Stimulated activated CD4-positive, alpha-beta T cell treated with anti-CD3 and anti-CD28 coated beads, TNF-alpha, amount 100 ng/mL, for 24 hours (primary cell): ENCODE measurements at regions not wholly inside any gene's neighbourhood (a gene's known extent, or its start where the extent isn't known, plus 50 kb on each side); places are given as distances from the start of the nearest gene placed in this dataset.

ENCODE experiments used
- DNase-seq, 3 experiments: peaks; one replicate each; pipeline ENCODE4 v3.0.0-alpha.2; 2020; ENCODE audit warnings: low read depth in 3 of 3

DNA sequence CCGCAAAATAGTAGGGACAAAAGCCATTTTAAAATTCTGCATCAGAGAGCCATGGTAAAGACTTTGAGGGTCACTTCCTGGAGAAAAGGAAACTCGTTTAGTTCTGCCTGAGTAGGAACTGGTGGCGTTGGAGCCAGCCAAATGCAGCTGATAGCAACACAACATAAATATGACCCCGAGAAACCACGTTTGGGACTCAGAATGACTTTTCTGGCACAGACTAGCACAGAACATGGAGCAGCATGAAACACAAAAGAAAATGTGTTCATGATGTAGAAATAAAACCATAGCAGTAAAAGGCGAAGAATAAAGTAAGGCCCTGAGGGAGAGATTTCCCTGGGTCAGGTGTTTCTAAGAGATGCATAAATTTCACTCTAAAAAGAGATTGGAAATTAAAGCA lies 149.2 kb upstream of the KLHL29 start:
- no peak for DNase-seq

DNA sequence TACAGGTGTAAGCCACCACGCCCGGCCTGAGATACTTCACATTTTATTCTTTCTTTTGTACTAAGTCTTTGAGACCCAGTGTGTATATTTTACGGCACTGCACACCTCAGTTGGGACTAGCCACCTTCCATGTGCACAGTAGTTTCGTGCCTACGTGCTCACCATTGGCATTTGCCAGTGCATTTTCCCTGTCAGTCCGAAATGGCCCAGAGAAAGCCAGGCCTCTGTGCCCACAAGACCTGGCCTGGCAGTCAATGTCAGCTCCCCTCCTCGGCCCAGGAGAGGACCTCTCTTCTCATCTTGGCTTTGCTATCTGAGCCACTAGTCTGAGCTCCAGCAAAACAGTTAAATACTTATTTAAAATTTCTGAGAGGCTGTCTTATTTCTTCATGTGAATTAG lies 147.8 kb upstream of the KLHL29 start:
- no peak for DNase-seq

DNA sequence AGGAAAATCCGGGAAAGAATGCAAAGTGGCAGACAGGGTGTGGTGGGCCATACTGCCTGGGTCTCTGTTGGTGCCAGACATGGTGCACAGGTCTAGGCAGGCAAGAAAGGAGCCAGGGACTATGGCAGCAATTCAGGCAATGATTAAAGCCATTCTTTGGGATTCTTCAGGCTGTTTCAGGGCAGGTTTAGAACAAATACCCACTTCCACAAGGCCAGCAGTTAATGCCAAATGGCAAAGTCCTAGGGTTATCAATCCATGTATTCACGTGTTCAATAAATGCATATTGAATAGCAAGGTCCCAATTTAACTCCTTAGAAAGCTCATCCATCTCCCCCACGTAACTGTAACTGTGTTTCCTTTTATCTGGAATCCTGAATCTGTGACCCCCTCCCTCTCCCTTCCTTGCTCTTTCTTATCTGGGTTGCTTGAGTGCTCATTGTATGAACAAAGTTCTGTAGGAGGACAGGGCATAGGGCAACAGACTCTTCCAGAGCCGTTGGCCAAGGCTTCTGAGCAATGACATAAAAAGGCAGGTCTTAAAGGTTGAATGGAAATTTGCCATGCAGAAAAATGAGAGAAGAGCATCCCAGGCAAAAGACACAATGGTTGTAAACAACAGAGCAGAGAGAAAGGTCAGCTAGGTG lies 146.8 kb upstream of the KLHL29 start:
- no peak for DNase-seq

DNA sequence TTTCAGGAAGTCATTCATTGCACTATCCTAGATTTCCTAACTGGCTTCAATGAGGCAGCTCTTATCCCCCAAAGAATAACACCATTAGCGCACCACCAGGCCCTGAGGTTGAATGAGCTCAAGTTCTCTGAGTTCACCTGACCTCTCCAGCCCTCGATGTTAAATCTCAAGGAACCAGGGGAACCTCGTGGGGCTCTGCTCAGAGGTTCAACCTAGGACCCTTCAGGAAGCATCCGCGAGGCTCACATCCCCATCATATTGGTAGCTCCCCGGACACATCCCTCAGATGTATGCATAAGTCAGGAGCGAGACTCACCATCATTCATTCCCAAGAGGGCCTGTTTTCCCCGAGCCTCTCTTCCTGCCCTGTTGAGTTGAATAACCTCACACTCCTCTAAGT lies 145.6 kb upstream of the KLHL29 start:
- no peak for DNase-seq

DNA sequence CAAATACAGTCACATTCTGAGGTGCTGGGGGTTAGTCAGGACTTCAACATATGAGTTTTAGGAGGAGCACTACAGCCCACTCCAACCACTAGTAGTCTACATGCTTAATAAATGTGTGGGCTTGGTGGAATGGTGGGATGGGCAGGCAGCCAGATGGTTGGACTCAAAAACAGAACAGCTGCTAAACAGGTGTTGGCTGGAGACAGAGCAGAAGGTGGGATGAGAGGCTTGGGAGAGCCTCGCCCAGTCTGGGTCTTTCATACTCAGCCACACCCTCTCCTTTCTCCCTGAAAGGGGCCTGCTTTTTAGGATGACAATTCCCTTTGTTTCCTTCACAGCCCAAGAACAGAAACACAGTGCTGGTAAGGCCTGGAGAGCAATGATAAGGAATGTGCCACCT lies 143.9 kb upstream of the KLHL29 start:
- no peak for DNase-seq

DNA sequence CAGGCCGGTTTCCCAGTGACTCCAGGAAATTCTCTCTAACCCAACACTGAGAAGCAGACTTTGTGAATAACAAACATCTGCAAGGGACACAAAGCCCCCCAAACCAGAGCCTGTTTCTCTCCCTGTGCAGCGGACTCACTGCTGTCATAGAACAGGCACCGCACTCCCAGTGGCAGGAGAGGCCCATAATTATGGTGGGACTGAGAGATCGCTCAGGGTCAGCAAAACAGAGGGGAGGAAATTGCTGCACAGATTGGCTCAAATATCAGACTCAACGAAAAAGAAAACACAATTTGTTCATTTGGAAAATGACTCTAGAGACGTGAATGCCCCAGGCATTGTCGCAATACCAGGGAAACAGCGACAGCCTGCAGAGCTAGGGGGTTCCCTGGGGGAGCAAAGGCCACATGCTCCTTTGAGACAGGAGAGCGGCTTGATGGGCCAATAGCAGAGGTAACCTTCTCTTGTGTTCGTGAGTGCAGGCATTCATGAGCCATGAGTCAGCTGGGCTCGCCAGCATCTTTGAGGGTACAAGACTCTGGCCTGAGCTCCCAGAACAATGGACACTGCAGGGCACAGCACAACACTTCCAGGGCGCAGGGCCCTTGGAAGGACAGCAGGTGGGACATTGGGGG lies 143.3 kb upstream of the KLHL29 start:
- no peak for DNase-seq

DNA sequence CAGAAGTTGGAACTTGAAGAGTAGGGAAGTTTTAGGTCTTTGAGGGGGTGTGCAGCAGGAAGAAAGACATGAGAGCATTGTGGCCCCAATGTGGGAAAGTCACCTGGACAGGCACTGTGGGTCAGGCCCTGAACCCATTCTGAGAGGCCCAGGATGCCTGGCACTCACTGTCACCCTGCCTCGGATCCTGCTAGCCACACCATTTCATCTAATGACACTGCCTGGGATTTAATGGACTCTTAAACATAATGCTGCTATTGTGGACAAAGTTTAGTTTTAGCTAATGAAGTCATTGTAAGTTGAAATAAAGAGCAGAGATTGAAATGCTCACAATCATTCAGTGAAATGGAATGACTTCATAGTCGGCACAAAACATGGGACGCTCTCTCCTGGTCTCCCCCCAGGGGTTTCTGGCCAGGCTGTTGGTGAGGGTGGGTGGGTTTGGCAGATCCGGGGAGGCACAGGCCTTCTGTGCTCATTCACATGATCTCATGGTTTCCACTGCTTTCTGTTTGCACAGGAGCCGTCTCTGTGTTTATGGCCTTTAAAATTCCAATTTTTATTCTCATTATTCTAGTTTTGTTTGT lies 141.8 kb upstream of the KLHL29 start:
- no peak for DNase-seq

DNA sequence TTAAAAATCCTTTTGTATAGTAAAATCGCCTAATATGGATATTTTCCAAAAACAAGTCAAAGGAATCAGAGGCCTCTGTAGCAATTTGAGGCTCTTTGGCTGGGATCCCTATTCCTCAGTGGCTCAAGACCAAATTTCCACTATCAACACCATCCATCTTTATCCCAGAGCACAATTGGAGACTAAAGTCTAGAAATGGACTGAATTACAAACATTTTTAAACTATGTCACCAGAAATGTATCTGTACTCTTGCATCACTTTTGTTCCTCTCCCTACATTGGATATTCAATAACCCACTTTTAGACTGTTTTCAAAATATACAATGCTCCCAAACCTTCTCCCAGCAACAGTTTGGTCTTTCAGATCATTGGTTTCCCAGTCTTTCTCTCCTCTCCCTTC lies 140.4 kb upstream of the KLHL29 start:
- DNase-seq: no peak

DNA sequence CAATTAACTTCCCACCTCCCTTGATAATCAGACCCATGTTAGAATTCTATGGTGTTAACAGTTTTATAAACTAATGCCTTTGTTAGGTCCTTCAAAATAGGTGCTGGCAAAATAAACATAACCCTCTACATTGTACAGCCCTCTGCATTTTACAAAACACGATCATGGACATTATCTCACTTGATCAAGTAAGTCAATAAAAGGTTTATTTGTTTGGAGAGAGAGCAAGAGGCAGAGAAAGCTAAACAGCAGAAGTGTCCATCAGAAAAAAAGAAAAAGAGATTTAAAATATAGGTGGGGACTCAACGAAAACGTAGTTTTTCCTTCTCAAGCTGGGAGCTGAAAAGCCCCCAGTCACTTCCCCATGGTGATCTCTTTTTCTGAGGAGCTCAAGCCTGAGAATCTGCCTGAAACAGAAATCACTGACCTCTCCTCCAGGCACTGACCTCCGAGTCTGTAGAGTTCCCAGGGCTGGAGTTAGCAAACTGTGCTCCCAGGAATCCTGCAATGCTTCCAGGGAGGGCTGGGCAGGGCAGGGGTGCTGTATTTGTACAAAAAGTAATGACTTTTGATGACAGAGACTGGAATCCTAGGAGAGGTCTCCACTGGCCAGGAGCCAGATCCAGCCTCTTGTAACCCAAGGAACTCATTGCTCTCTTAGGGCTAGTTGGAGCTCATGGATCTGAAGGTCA lies 137.8 kb upstream of the KLHL29 start:
- DNase-seq: no peak

DNA sequence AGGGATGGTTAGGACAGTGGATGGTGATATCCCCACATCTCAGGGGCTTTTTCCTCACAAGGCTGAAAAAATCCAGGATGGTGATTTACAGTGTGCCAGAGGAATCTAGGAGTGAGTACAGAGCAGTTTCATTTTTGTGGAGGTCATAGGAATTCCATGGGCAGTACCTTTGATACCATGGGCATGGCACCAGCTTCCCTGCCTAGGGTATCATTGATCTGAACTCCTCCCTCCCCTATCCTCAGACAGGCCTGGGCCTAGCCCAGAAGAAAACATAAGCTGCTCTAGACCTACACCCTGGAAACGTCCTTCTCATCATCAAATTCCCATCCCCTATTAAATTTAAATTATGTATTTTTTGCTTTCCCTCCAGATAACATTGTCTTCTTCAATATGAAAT lies 136.3 kb upstream of the KLHL29 start:
- no peak for DNase-seq

DNA sequence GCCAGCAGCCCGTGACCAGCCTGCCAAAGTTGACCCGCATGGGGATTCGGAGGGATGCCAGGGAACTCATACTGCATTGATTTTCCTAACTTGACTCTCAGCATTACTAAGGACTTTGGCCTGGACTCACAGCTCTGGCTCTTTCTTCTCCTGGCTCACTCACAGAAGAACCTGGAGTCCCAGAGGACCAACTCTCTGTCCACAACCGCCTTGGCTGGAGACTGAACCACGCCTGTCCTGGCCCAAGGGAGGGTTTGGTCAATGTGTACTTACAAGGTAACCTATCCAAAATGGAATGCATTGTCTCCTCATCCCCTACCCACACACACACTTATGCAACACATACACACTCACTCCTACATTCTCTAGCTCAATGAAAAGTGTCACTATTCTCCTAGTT lies 135.6 kb upstream of the KLHL29 start:
- DNase-seq: no peak

DNA sequence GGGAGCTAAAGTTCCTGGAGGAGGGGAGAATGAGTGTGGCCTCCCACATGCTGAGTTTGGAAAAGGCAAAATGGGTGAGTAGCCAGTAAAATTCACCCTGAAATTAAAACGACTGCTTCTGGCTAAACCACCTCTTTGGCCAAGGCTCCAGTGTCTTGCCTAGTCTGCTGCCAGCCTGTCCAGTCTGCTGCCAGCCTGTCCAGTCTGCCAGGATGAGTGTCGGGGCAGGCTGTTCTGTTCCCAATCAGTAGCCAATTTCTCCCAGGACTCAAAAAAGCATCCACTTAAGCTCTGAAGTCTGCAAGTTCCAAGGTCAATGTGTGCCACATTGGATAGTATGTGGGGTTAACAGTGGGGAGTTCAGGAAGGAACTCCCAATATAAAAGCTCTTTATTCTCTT lies 134.6 kb upstream of the KLHL29 start:
- DNase-seq: no peak

DNA sequence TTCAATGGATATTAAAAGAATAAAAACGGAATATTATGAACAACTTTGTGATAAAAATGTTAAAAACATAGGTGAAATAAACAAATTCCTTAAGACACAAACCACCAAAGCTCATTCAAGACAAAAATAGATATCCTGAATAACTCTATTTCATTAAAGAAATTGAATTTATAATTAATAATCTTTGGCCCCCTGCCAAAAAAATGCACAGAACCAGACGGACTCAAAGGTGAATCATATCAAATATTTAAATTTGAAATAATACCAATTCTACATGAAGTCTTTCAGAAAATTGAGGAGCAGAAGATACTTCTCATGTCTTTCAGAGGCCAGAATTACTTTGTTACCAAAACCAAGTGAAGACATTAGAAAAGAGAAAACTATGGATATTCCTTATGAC lies 128.3 kb upstream of the KLHL29 start:
- DNase-seq: no peak

DNA sequence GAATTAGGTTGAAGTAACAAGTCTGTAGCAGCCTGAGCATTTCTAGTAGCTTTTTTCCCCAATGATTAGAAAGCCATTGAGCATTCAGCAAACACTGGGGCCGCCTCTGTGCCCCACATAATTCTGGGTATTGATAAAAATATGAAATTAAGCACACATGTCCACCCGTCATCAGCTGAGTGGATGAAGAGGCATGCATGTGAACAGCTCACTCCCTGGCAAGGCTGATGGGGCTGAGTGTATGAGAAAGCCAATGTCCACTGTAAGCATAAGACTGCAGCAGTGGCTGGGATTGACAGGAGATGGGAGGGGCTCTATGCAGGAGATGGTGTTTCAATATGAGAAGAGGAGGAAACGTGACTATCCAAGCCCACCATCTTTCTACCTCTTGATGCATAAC lies 124.4 kb upstream of the KLHL29 start:
- DNase-seq: no peak

DNA sequence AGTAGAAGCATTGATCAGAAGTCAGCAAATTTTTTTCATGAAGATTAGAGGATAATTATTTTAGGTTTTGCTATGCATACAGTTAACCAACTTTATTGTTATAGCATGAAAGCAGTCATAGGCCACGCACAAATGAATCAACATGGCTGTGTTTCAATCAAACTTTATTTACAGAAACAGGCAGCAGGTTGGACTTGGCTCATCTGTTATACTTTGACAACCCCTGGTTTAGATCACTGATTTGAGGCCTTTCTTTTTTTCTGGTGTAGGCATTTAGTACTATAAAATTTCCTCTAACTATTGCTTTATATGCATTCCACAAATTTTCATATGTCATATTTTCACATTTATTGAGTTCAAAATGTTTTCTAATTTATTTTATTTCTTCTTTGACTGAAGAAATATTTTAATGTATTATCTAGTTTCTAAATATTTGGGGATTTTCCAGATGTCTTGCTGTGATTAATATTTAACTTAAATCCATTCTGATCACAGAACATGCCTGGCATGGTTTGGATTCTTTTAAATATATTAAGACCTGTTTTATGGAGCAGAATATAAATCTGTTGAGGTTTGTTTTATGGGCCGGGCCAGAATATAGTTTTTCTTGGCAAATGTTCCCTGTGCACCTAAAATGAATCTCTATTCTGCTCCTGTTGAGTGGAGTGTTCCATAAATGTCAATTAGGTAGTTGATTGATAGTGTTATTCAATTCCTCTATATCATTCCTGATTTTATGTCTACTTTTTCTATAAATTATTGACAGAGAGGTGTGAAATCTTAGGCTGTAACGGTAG lies 116.3 kb upstream of the KLHL29 start:
- no peak for DNase-seq

DNA sequence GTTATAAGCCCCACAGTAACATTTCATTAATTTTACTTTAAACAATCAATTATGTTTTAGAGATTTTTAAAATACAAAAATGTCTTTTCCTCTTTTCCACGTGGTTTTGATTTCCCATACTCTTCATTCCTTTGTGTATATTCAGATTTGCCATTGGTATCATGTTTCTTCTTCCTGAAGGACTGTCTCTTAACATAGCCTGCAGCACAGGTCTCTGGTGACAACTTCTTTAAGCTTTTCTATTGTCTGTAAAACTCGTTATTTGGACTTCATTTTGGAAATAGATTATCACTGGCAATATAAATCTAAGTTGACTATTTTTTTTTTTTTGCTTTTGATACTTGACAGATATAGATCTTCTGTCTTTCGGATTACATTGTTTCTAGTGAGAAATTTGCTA lies 115.2 kb upstream of the KLHL29 start:
- no peak for DNase-seq

DNA sequence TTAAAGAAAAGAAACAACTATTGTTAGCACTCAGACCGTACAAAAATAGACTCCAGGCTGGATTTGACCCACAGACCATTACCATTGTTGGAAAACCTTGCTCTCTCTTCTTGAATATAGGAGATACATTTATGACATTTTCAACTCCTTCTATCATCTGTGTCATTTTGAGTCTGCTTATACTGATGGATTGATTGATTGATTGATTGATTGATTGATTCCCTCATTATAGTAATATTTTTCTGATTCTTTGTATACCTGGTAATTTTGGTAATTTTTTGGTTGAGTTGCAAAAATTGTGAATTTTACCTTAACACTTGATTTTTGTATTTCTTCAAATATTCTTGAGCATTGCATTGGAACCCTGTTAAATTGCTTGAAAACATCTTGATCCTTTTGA lies 114.2 kb upstream of the KLHL29 start:
- DNase-seq: no peak

DNA sequence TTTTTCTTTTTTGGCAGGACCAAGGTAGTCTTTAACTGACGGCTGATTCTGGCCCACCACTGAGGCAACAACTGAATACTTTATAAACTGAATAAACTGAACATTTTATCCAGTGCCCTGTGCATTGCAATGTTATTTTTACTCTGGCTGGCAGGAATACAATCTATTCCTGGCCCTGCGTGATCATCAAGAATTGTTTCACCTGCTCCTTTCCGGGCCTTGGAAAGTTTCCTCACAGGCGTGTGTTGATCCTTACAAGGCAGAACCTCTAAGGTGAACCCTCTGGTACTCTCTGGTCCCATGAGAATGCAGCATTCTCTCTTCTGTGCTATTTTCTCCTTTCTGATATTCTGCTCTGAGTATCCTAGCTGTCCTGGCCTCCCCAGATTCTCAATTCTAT lies 113.7 kb upstream of the KLHL29 start:
- DNase-seq: no peak

DNA sequence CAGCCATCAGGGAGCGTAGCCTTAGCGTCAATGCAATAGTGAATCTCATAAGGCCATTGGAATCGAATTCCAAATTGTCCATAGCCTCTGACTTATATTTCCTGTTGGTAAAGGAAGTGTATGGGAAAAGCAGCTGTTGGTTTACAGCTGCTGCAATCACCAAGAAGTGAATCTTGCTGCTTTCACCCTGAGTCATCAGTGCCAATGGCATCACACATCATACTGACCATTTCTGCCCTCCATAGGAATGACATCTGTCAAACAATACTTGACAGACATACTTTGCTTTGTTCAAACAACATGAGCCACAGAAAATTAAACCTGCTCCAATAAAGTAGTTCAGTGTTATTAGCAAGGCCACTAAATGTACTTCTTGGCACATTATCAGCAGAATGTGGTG lies 111.2 kb upstream of the KLHL29 start:
- no peak for DNase-seq

DNA sequence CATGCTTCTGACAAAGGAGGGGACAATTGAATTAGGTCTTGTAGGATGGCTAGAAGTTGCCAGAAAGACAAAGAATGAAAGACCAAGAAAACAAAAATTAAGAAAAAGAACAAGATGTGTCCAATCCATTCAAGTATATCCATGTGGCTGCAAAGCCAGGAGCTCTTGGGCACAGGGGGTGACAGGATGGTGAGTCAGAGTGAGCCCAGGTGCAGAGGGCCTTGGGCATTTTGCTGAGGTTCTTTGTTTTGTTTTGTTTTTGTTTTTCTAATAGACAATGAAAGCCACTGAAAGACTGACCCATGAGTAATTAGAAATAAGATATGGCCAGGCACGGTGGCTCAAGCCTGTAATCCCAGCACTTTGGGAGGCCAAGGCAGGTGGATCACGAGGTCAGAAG lies 104.6 kb upstream of the KLHL29 start:
- no peak for DNase-seq

DNA sequence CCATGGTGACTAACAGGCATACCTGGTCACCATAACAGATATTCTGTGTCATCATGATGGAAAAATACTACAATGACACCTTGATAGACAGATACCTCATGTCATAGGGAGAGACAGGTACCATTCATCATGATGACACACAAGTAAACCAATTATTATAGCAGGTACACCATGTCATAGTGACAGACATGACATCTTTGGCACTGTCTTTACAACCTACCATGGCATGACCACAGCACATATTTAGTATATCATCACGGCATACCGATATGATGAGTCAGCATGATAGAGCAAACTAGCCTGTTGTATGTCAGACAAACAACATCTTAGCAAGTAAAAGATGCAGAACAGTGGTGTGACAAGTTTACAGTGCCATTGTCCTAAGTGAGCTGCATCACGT lies 101.3 kb upstream of the KLHL29 start:
- DNase-seq: no peak

DNA sequence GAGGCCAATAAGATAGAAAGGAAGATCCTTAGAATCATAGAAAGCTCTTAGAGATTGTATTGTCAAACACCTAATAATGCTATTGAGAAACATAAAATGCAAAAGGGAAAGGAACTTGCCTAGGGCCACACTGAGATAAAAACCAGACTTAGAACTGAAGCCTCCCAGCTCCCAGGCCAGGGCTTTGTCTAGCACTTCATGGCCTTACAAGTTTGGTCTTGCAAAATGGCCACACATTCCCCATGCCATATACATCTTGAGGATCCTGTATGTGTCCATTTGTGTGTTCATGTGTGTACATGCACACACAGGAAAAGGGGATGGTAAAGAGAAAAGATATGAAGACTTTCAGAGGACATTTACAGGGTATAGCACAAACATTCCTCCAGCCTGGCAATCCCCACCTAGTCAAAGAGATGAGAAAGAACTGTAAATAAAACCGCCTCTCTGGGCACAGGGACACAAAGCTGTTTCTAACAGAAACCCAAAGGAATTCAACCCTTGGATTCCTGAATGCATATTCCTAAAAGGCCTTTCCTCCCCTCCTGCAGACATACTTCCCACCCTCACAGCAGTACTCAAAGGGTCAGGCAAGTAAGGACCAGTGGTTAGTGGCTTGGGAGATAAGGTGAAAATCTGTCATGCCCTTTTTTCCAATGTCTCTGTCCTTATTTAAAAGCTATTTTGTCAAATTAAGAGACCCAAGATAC lies 99.7 kb upstream of the KLHL29 start:
- no peak for DNase-seq
